Lower leg skin (tissue), 4 donors: ENCODE measurements at regions not wholly inside any gene's neighbourhood (a gene's known extent, or its start where the extent isn't known, plus 50 kb on each side); places are given as distances from the start of the nearest gene placed in this dataset.

ENCODE experiments used
- DNase-seq, 2 donors: peaks; one replicate each; pipeline ENCODE4 v3.0.0-alpha.2; 2019; ENCODE audit warnings: low spot score in 2 of 2
- H3K4me3 ChIP-seq: fragments of 200-600 bp; sonication (generic); 2 replicates; pipeline ENCODE4 v1.5.1; 2017; ENCODE audit warnings: mild to moderate bottlenecking, low read depth; ENCODE audit not compliant: poor library complexity, severe bottlenecking
- CTCF ChIP-seq, 3 donors: fragments of 450-650 bp; IDR thresholded peaks; one replicate each; pipeline ENCODE4 v1.5.1; 2016; ENCODE audit warnings: antibody characterized with exemption in 3 of 3, mild to moderate bottlenecking in 3 of 3, moderate library complexity in 2 of 3
- POLR2A ChIP-seq, 2 donors: fragments of 450-650 bp; IDR thresholded peaks; one replicate each; pipeline ENCODE4 v1.6.1; 2016 to 2017; ENCODE audit warnings: antibody characterized with exemption in 2 of 2, mild to moderate bottlenecking in 1 of 2, moderate library complexity in 1 of 2
- WGBS, 2 donors: methylation state at CpG; one replicate each; pipeline ENCODE4 v1.1.5; 2018; 5-methylcytosine and 5-hydroxymethylcytosine counted together
- intact Hi-C: fragments of 100-400 bp; cut with DNase I; formaldehyde crosslinking; loops from one replicate; pipeline ENCODE4 v1.15.0; 2023; ENCODE audit warnings: low total_unique reads

GRCh38 chr13:55440465-55441085, 1700.1 kb upstream of the PRR20A start:
- no peak for DNase-seq
- no peak overlapping the region for H3K4me3 ChIP-seq
- TF ChIP-seq CTCF (IDR thresholded peaks at IDR 0.05) (no peak), POLR2A (IDR thresholded peaks at IDR 0.05) (no peak)
- WGBS, 2 donors = 70 to 75% methylated on average over 4 of the region's 4 CpGs
- intact Hi-C loops = no loop called here

GRCh38 chr13:55464222-55464621, 1676.5 kb upstream of the PRR20A start:
- TF ChIP-seq CTCF (IDR thresholded peaks at IDR 0.05) (no peak), POLR2A (IDR thresholded peaks at IDR 0.05) (no peak)
- 86 to 89% methylated on average over 3 of the region's 3 CpGs for WGBS, 2 donors
- intact Hi-C loops = no loop called here

GRCh38 chr13:55467476-55467875, 1673.2 kb upstream of the PRR20A start:
- intact Hi-C loops = no loop called here
- no peak overlapping the region for H3K4me3 ChIP-seq
- no peak for TF ChIP-seq POLR2A (IDR thresholded peaks at IDR 0.05)
- TF ChIP-seq CTCF (IDR thresholded peaks at IDR 0.05) = no peak
- 90 to 92% methylated on average over 2 of the region's 2 CpGs for WGBS, 2 donors
- no peak for DNase-seq

More at GRCh38 chr13:55464222-55464621, 1676.5 kb upstream of the PRR20A start:
- DNase-seq = no peak
- no peak overlapping the region for H3K4me3 ChIP-seq

GRCh38 chr13:55483626-55484158, 1657.0 kb upstream of the PRR20A start:
- 73% methylated on average over 3 of the region's 3 CpGs for WGBS, 2 donors
- DNase-seq = no peak
- intact Hi-C loops = no loop called here
- no peak overlapping the region for H3K4me3 ChIP-seq
- TF ChIP-seq CTCF (IDR thresholded peaks at IDR 0.05) (no peak), POLR2A (IDR thresholded peaks at IDR 0.05) (no peak)

- intact Hi-C loops = no loop called here
- 81 to 83% methylated on average over 3 of the region's 3 CpGs for WGBS, 2 donors
- H3K4me3 ChIP-seq = no peak overlapping the region
- TF ChIP-seq POLR2A (IDR thresholded peaks at IDR 0.05) = no peak
- TF ChIP-seq CTCF (IDR thresholded peaks at IDR 0.05) = no peak
- DNase-seq = no peak
These were observed 1647.4 kb upstream of the PRR20A start for GRCh38 chr13:55493297-55493696.

- H3K4me3 ChIP-seq = no peak overlapping the region
- WGBS, 2 donors = 36 to 39% methylated on average over 3 of the region's 3 CpGs
- TF ChIP-seq POLR2A (IDR thresholded peaks at IDR 0.05) (no peak), CTCF (IDR thresholded peaks at IDR 0.05) (no peak)
- intact Hi-C loops = no loop called here
- DNase-seq = no peak
These were observed 1643.2 kb upstream of the PRR20A start for GRCh38 chr13:55497486-55497885.
